ENCODE measurements at regions not wholly inside any gene's neighbourhood (a gene's known extent, or its start where the extent isn't known, plus 50 kb on each side); places are given as distances from the start of the nearest gene placed in this dataset.

GRCh38 chr2:15804691-15805090 lies 135.7 kb upstream of the MYCN start:
- no peak overlapping the region for H3K4me3 ChIP-seq (ENCODE audit: low read length)

GRCh38 chr2:15805206-15805605 lies 135.1 kb upstream of the MYCN start:
- Histone ChIP-seq H3K4me2 (ENCODE audit: low read length) (no peak overlapping the region), H4K20me1 (ENCODE audit: insufficient read depth, low read length) (no peaks in the 10 kb centered on the region), H3K9me3 (ENCODE audit: insufficient read depth, low read length) (no peaks in the 10 kb centered on the region), H3K27ac (ENCODE audit: low read length) (no peak overlapping the region), H3K36me3 (replicated peaks; ENCODE audit: low read depth, low read length) (no peaks in the 10 kb centered on the region), H3K4me3 (ENCODE audit: low read length) (no peak overlapping the region), H3K79me2 (ENCODE audit: low read length) (no peaks in the 10 kb centered on the region), H3K4me1 (ENCODE audit: low read length) (peaks cover 7% of the 10 kb centered on the region), H3K9ac (ENCODE audit: low read length) (no peak overlapping the region), H2AFZ (ENCODE audit: low read depth, low read length) (no peak overlapping the region), H3K27me3 (ENCODE audit: low read depth, low read length) (peaks cover 19% of the 10 kb centered on the region; the same call in 1 of the 2 replicates)
- TF ChIP-seq CTCF (IDR thresholded peaks at IDR 0.05; ENCODE audit: low read depth, low read length) (no peak), EZH2phosphoT487 (IDR thresholded peaks at IDR 0.05; ENCODE audit: low read depth) (no peak)

More at GRCh38 chr2:15804691-15805090, 135.7 kb upstream of the MYCN start:
- TF ChIP-seq EZH2phosphoT487 (IDR thresholded peaks at IDR 0.05; ENCODE audit: low read depth) (no peak), CTCF (IDR thresholded peaks at IDR 0.05; ENCODE audit: low read depth, low read length) (no peak)
- no peaks in the 10 kb centered on the region for H3K36me3 ChIP-seq (replicated peaks; ENCODE audit: low read depth, low read length)
- no peak overlapping the region for H3K4me2 ChIP-seq (ENCODE audit: low read length)
- no peaks in the 10 kb centered on the region for H4K20me1 ChIP-seq (ENCODE audit: insufficient read depth, low read length)
- H2AFZ ChIP-seq (ENCODE audit: low read depth, low read length), result no peak overlapping the region
- no peaks in the 10 kb centered on the region for H3K9me3 ChIP-seq (ENCODE audit: insufficient read depth, low read length)
- peaks cover 19% of the 10 kb centered on the region; the same call in 1 of the 2 replicates for H3K27me3 ChIP-seq (ENCODE audit: low read depth, low read length)
- H3K9ac ChIP-seq (ENCODE audit: low read length), result no peak overlapping the region
- H3K4me1 ChIP-seq (ENCODE audit: low read length), result peaks cover 7% of the 10 kb centered on the region
- no peak overlapping the region for H3K27ac ChIP-seq (ENCODE audit: low read length)
- H3K79me2 ChIP-seq (ENCODE audit: low read length), result no peaks in the 10 kb centered on the region

GRCh38 chr2:15805772-15806171 lies 134.6 kb upstream of the MYCN start:
- no peak overlapping the region for H3K27ac ChIP-seq (ENCODE audit: low read length)
- peaks cover 7% of the 10 kb centered on the region for H3K4me1 ChIP-seq (ENCODE audit: low read length)
- no peak overlapping the region for H3K4me2 ChIP-seq (ENCODE audit: low read length)
- no peak overlapping the region for H2AFZ ChIP-seq (ENCODE audit: low read depth, low read length)
- H3K27me3 ChIP-seq (ENCODE audit: low read depth, low read length), result peaks cover 19% of the 10 kb centered on the region; the same call in 1 of the 2 replicates
- no peak overlapping the region for H3K4me3 ChIP-seq (ENCODE audit: low read length)
- no peaks in the 10 kb centered on the region for H3K79me2 ChIP-seq (ENCODE audit: low read length)
- no peak for TF ChIP-seq EZH2phosphoT487 (IDR thresholded peaks at IDR 0.05; ENCODE audit: low read depth)
- no peak for TF ChIP-seq CTCF (IDR thresholded peaks at IDR 0.05; ENCODE audit: low read depth, low read length)
- no peaks in the 10 kb centered on the region for H3K9me3 ChIP-seq (ENCODE audit: insufficient read depth, low read length)
- H3K9ac ChIP-seq (ENCODE audit: low read length), result no peak overlapping the region
- H4K20me1 ChIP-seq (ENCODE audit: insufficient read depth, low read length), result no peaks in the 10 kb centered on the region
- H3K36me3 ChIP-seq (replicated peaks; ENCODE audit: low read depth, low read length), result no peaks in the 10 kb centered on the region

GRCh38 chr2:15806801-15807417 lies 133.4 kb upstream of the MYCN start:
- H4K20me1 ChIP-seq (ENCODE audit: insufficient read depth, low read length), result no peaks in the 10 kb centered on the region
- no peaks in the 10 kb centered on the region for H3K36me3 ChIP-seq (replicated peaks; ENCODE audit: low read depth, low read length)
- H2AFZ ChIP-seq (ENCODE audit: low read depth, low read length), result no peak overlapping the region
- no peak overlapping the region for H3K4me3 ChIP-seq (ENCODE audit: low read length)
- TF ChIP-seq CTCF (IDR thresholded peaks at IDR 0.05; ENCODE audit: low read depth, low read length) (no peak), EZH2phosphoT487 (IDR thresholded peaks at IDR 0.05; ENCODE audit: low read depth) (no peak)
- H3K79me2 ChIP-seq (ENCODE audit: low read length), result no peaks in the 10 kb centered on the region
- H3K9ac ChIP-seq (ENCODE audit: low read length), result no peak overlapping the region
- no peak overlapping the region for H3K27ac ChIP-seq (ENCODE audit: low read length)
- H3K4me1 ChIP-seq (ENCODE audit: low read length), result peaks cover 12% of the 10 kb centered on the region
- no peak overlapping the region for H3K4me2 ChIP-seq (ENCODE audit: low read length)
- H3K9me3 ChIP-seq (ENCODE audit: insufficient read depth, low read length), result no peaks in the 10 kb centered on the region
- H3K27me3 ChIP-seq (ENCODE audit: low read depth, low read length), result peaks cover 19% of the 10 kb centered on the region; the same call in 1 of the 2 replicates

Measured in OCI-LY3 (cell line).